ENCODE measurements at regions not wholly inside any gene's neighbourhood (a gene's known extent, or its start where the extent isn't known, plus 50 kb on each side); places are given as distances from the start of the nearest gene placed in this dataset.

DNA sequence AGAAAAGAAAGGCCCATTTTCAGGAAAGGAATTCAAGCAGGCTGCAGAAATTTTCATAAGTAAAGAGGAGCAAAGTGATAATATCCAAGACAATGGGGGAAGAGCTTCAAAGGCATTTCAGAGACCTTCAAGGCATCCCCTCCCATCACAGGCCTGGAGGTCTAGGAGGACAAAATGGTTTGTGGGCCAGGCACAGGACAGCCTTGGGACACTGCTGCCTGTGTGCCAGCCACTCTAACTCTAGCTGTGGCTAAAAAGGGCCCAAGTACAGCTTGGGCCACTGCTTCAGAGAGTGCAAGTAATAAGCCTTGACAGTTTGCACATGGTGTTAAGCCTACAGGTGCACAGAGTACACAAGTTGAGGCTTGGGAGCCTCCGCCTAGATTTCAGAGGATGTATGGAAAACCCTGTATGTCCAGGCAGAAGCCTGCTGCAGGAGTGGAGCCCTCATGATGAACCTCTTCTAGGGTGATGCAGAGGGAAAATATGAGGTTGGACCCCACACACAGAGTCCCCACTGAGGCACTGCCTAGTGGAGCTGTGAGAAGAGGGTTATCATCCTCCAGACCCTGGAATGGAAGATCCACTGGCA is 51.8 kb upstream of the ZSWIM5 start:
- 100% methylated on average over 1 of the region's 1 CpG; no CpG with 5 or more reads in 1 of the 2 donors for WGBS, 2 donors (ENCODE audit: low coverage in 1 of 2)
- Histone ChIP-seq H3K27ac (no peak overlapping the region), H3K36me3 (no peaks in the 10 kb centered on the region)

DNA sequence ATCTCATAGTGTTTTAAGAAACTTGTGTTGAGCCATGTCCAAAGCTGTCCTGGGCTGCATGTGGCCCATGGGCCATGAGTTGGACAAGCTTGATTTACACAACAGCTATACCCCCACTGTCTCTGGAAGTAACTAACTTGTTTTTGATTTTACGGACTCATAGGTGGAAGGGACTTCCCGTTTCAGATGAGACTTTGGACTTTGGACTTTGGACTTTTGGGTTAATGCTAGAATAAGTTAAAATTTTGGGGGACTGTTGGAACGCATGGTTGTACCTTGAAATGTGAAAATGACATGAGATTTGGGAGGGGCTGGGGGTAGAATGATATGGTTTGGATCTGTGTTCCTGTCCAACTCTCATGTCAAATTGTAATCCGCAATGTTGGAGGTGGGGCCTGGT is 52.6 kb upstream of the ZSWIM5 start:
- Histone ChIP-seq H3K4me3 (no peak overlapping the region), H3K27me3 (peaks cover 3% of the 10 kb centered on the region), H3K9me3 (peaks cover 0 to 27% (median 0%) of the 10 kb centered on the region in 3 donors), H3K36me3 (no peaks in the 10 kb centered on the region), H3K27ac (no peak overlapping the region), H3K4me1 (no peaks in the 10 kb centered on the region)
- WGBS, 2 donors (ENCODE audit: low coverage in 1 of 2): 83 to 94% methylated on average over 2 to 3 of the region's 4 CpGs
- TF ChIP-seq EP300 (IDR thresholded peaks at IDR 0.05) (no peak), POLR2A (IDR thresholded peaks at IDR 0.05) (no peak), POLR2AphosphoS5 (IDR thresholded peaks at IDR 0.05) (no peak)
- TF ChIP-seq, protein P1, sequence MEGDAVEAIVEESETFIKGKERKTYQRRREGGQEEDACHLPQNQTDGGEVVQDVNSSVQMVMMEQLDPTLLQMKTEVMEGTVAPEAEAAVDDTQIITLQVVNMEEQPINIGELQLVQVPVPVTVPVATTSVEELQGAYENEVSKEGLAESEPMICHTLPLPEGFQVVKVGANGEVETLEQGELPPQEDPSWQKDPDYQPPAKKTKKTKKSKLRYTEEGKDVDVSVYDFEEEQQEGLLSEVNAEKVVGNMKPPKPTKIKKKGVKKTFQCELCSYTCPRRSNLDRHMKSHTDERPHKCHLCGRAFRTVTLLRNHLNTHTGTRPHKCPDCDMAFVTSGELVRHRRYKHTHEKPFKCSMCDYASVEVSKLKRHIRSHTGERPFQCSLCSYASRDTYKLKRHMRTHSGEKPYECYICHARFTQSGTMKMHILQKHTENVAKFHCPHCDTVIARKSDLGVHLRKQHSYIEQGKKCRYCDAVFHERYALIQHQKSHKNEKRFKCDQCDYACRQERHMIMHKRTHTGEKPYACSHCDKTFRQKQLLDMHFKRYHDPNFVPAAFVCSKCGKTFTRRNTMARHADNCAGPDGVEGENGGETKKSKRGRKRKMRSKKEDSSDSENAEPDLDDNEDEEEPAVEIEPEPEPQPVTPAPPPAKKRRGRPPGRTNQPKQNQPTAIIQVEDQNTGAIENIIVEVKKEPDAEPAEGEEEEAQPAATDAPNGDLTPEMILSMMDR (IDR thresholded peaks at IDR 0.05): no peak
- no peak for ATAC-seq

More for the DNA sequence above, 51.8 kb upstream of the ZSWIM5 start:
- no peak for ATAC-seq
- peaks cover 0 to 27% (median 0%) of the 10 kb centered on the region in 3 donors for H3K9me3 ChIP-seq
- TF ChIP-seq POLR2AphosphoS5 (IDR thresholded peaks at IDR 0.05) (no peak), POLR2A (IDR thresholded peaks at IDR 0.05) (no peak), EP300 (IDR thresholded peaks at IDR 0.05) (no peak)
- TF ChIP-seq, protein P1 (IDR thresholded peaks at IDR 0.05): no peak
- peaks cover 5% of the 10 kb centered on the region for H3K27me3 ChIP-seq
- no peak overlapping the region for H3K4me3 ChIP-seq
- H3K4me1 ChIP-seq: no peaks in the 10 kb centered on the region

DNA sequence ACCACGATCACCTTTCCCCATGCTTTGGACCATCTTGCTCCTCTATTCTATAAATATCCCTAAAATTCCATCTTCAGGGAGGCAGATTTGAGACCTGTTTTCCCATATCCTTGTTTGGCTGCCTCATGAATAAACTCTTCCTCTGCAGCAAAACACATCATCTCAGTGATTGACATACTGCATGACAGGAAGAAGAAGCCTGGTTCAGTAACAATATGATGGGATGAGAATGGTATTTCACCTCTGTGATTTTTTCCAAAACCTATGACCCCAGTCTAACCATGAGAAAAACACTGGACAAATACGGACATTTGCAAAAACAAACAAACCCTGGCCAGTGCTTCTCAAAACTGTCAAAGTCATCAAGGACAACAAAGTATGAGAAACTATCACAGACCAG is 53.8 kb upstream of the ZSWIM5 start:
- no peak overlapping the region for H3K4me3 ChIP-seq
- no peaks in the 10 kb centered on the region for H3K27me3 ChIP-seq
- WGBS, 2 donors (ENCODE audit: low coverage in 1 of 2): 62% methylated on average over 2 of the region's 2 CpGs
- peaks cover 0 to 1% (median 0%) of the 10 kb centered on the region in 3 donors for H3K4me1 ChIP-seq
- H3K9me3 ChIP-seq: peaks cover 0 to 27% (median 0%) of the 10 kb centered on the region in 3 donors
- TF ChIP-seq, protein P1 (IDR thresholded peaks at IDR 0.05): no peak
- TF ChIP-seq POLR2A (IDR thresholded peaks at IDR 0.05) (no peak), EP300 (IDR thresholded peaks at IDR 0.05) (no peak), POLR2AphosphoS5 (IDR thresholded peaks at IDR 0.05) (no peak)
- H3K36me3 ChIP-seq: no peaks in the 10 kb centered on the region
- ATAC-seq: no peak
- H3K27ac ChIP-seq: no peak overlapping the region

DNA sequence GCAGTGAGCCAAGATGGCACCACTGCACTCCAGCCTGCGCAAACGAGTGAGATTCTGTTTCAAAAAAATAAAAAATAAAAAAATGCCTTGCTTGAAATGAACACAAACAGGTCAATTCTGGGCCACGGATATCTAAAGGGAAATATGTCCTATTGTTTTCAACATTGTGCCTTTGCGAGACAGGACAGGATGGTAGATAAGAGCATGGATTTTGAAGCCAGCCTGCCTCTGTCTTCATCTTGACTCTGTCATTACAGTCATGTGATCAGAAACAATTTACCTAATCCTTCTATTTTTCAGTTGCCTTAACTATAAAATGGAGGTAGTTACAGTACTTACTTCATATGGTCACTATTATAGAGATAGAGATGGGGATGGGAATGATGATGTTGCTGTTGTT is 56.7 kb upstream of the ZSWIM5 start:
- WGBS, 2 donors (ENCODE audit: low coverage in 1 of 2): 77 to 78% methylated on average over 3 to 4 of the region's 4 CpGs
- H3K27me3 ChIP-seq: no peaks in the 10 kb centered on the region
- H3K9me3 ChIP-seq: peaks cover 0 to 16% (median 0%) of the 10 kb centered on the region in 3 donors
- H3K27ac ChIP-seq: no peak overlapping the region
- TF ChIP-seq POLR2A (IDR thresholded peaks at IDR 0.05) (no peak), POLR2AphosphoS5 (IDR thresholded peaks at IDR 0.05) (no peak), EP300 (IDR thresholded peaks at IDR 0.05) (no peak)
- TF ChIP-seq, protein P1 (IDR thresholded peaks at IDR 0.05): no peak
- no peak for ATAC-seq
- H3K4me1 ChIP-seq: peaks cover 0 to 26% (median 3%) of the 10 kb centered on the region in 3 donors
- no peaks in the 10 kb centered on the region for H3K36me3 ChIP-seq
- H3K4me3 ChIP-seq: no peak overlapping the region

DNA sequence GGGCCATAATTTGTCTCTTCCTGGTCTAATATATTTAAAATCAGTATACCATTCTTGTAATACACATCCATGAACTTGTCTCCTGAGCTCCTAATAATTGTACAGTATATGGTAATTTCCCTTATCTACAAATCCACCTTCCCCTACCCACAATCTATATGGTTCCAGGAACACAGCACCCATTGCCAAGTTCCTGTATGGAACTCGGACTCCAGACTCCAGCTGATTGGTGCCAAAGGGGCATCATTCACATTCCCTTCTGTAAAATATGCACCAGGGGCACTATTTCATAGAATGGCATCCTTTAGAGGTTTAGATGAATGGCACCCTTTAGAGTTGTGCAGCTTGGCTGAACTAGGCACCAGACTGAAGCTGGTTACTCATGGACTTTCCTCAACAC is 58.8 kb upstream of the ZSWIM5 start:
- TF ChIP-seq POLR2AphosphoS5 (IDR thresholded peaks at IDR 0.05): no peak
- no peak for TF ChIP-seq POLR2A (IDR thresholded peaks at IDR 0.05)
- no peak for TF ChIP-seq EP300 (IDR thresholded peaks at IDR 0.05)
- TF ChIP-seq, protein P1 (IDR thresholded peaks at IDR 0.05): no peak
- 55 to 73% methylated on average over 1 of the region's 1 CpG for WGBS, 2 donors (ENCODE audit: low coverage in 1 of 2)
- no peaks in the 10 kb centered on the region for H3K36me3 ChIP-seq
- peak overlapping the region; percentile 44 to 86 (median 86) for H3K27ac ChIP-seq
- H3K4me3 ChIP-seq: no peak overlapping the region
- peaks cover 0 to 26% (median 3%) of the 10 kb centered on the region in 3 donors for H3K4me1 ChIP-seq
- no peak for ATAC-seq
- peaks cover 0 to 6% (median 0%) of the 10 kb centered on the region in 3 donors for H3K9me3 ChIP-seq
- no peaks in the 10 kb centered on the region for H3K27me3 ChIP-seq

Data from gastroesophageal sphincter (tissue), 4 donors.